Upper lobe of left lung (tissue), 6 donors: ENCODE measurements at regions not wholly inside any gene's neighbourhood (a gene's known extent, or its start where the extent isn't known, plus 50 kb on each side); places are given as distances from the start of the nearest gene placed in this dataset.

Source experiments
- ATAC-seq, 2 donors: fragments of 200-7000 bp; cut with Tn5 transposase; one replicate each; pipeline ENCODE4 v1.9.1; 2022; ENCODE audit warnings: mild to moderate bottlenecking in 2 of 2, moderate library complexity in 2 of 2; ENCODE audit not compliant: low FRiP score in 2 of 2
- DNase-seq, 2 donors: peaks; one replicate each; pipeline ENCODE4 v3.0.0-alpha.2; 2019 to 2020
- H3K27ac ChIP-seq, 4 donors: fragments of 200-600 bp; sonication (generic); one replicate each; pipeline ENCODE4 v1.5.1; 2016 to 2019
- H3K27me3 ChIP-seq, 4 donors: fragments of 200-600 bp; sonication (generic); one replicate each; pipeline ENCODE4 v1.5.1; 2017 to 2019
- H3K36me3 ChIP-seq, 4 donors: fragments of 200-600 bp; sonication (generic); one replicate each; pipeline ENCODE4 v1.5.1; 2016 to 2019
- H3K4me1 ChIP-seq, 4 donors: fragments of 200-600 bp; sonication (generic); one replicate each; pipeline ENCODE4 v1.5.1; 2018 to 2019
- H3K4me3 ChIP-seq, 4 donors: fragments of 200-600 bp; sonication (generic); one replicate each; pipeline ENCODE4 v1.5.1; 2017 to 2019; ENCODE audit warnings: mild to moderate bottlenecking in 2 of 4, moderate library complexity in 1 of 4
- H3K9me3 ChIP-seq, 4 donors: fragments of 200-600 bp; sonication (generic); one replicate each; pipeline ENCODE4 v1.5.1; 2018 to 2019
- CTCF ChIP-seq, 6 experiments: fragments of 450-650 bp in 4 of 6; fragments of 200-600 bp in 2 of 6; sonication (generic) in 2 of 6; IDR thresholded peaks; one replicate each; pipeline ENCODE4 v1.5.1; 2016 to 2019; ENCODE audit warnings: antibody characterized with exemption in 6 of 6
- EP300 ChIP-seq, 4 donors: sonication (generic); formaldehyde crosslinking; IDR thresholded peaks; one replicate each; pipeline ENCODE4 v1.5.1; 2017; ENCODE audit warnings: antibody characterized with exemption in 4 of 4, control low read depth in 2 of 4
- POLR2A ChIP-seq, 4 donors: fragments of 450-650 bp; IDR thresholded peaks; one replicate each; pipeline ENCODE4 v1.5.1; 2016 to 2017; ENCODE audit warnings: antibody characterized with exemption in 4 of 4, mild to moderate bottlenecking in 2 of 4
- POLR2AphosphoS5 ChIP-seq, 2 donors: sonication (generic); formaldehyde crosslinking; IDR thresholded peaks; one replicate each; pipeline ENCODE4 v1.5.1; 2017; ENCODE audit warnings: antibody characterized with exemption in 2 of 2
- WGBS, 2 donors: methylation state at CpG; one replicate each; pipeline ENCODE4 v1.1.5; 2017 to 2018; 5-methylcytosine and 5-hydroxymethylcytosine counted together
- donor health status: DM: no; HTN: no; CAD: no; lungs with moderate emphysema.
- donor health status: DM: no; HTN: yes; CAD: no; lungs with severe emphysema.

DNA sequence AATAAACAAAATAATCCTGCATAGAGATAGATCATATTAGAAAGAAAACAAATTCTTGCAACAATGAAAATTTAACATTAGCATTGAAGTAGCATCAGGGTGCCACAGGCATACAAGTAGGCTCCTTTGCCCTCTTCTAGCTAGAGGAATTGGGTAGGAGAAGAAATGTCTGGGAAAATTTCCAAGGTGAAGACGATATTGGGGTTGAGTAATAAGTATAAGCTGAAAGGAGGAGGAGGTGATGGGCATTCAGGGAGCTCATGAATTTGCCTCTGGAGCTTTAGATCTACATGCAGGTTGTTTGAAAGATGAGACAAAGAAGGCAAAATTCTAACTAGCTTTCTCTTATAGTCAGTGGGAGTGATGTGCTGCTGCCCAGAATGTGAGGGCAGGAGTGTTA is 504.9 kb downstream of the CCDC85A start:
- no peak for TF ChIP-seq CTCF (IDR thresholded peaks at IDR 0.05)
- no peak for TF ChIP-seq EP300 (IDR thresholded peaks at IDR 0.05)
- TF ChIP-seq POLR2AphosphoS5 (IDR thresholded peaks at IDR 0.05): no peak
- H3K27me3 ChIP-seq: no peaks in the 10 kb centered on the region
- 49 to 60% methylated on average over 1 of the region's 1 CpG for WGBS, 2 donors

DNA sequence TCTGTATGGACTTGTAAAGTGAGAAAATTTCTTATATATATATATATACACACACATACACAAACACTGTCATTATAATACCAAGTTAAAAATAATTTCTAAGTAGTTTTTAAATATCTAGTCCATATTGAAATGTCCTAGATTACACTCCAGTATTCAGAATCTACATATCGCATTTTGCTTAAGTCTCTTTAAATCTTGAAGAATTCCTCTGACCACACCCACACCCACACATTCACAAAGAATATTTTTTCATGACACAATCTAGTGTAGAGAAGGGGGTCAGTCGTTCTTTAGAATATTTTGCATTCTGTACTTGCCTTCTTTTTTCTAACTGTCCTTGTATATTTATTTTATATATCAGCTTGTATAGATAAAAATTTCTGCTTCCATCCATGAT is 509.7 kb downstream of the CCDC85A start:
- WGBS, 2 donors: 73 to 78% methylated on average over 2 of the region's 2 CpGs
- TF ChIP-seq POLR2A (IDR thresholded peaks at IDR 0.05) (no peak), EP300 (IDR thresholded peaks at IDR 0.05) (no peak), CTCF (IDR thresholded peaks at IDR 0.05) (no peak), POLR2AphosphoS5 (IDR thresholded peaks at IDR 0.05) (no peak)
- no peaks in the 10 kb centered on the region for H3K27me3 ChIP-seq

More for the DNA sequence above, 504.9 kb downstream of the CCDC85A start:
- ATAC-seq: no peak
- no peaks in the 10 kb centered on the region for H3K4me1 ChIP-seq
- no peak overlapping the region for H3K27ac ChIP-seq
- no peaks in the 10 kb centered on the region for H3K9me3 ChIP-seq
- no peak for DNase-seq
- no peaks in the 10 kb centered on the region for H3K36me3 ChIP-seq
- H3K4me3 ChIP-seq: no peak overlapping the region

GRCh38 chr2:56703001-56703400 is 519.2 kb downstream of the CCDC85A start:
- Histone ChIP-seq H3K36me3 (no peaks in the 10 kb centered on the region), H3K9me3 (peaks cover 0 to 7% (median 2%) of the 10 kb centered on the region in 4 donors), H3K27ac (no peak overlapping the region), H3K4me1 (no peaks in the 10 kb centered on the region), H3K4me3 (no peak overlapping the region), H3K27me3 (no peaks in the 10 kb centered on the region)
- TF ChIP-seq POLR2AphosphoS5 (IDR thresholded peaks at IDR 0.05) (no peak), CTCF (IDR thresholded peaks at IDR 0.05) (no peak), POLR2A (IDR thresholded peaks at IDR 0.05) (no peak), EP300 (IDR thresholded peaks at IDR 0.05) (no peak)
- DNase-seq (no peak), ATAC-seq (no peak)
- WGBS, 2 donors: 71 to 75% methylated on average over 2 of the region's 2 CpGs

More for the DNA sequence above, 509.7 kb downstream of the CCDC85A start:
- H3K27ac ChIP-seq: no peak overlapping the region
- ATAC-seq: no peak
- no peaks in the 10 kb centered on the region for H3K4me1 ChIP-seq
- no peak for DNase-seq
- H3K9me3 ChIP-seq: no peaks in the 10 kb centered on the region
- H3K4me3 ChIP-seq: no peak overlapping the region
- no peaks in the 10 kb centered on the region for H3K36me3 ChIP-seq

DNA sequence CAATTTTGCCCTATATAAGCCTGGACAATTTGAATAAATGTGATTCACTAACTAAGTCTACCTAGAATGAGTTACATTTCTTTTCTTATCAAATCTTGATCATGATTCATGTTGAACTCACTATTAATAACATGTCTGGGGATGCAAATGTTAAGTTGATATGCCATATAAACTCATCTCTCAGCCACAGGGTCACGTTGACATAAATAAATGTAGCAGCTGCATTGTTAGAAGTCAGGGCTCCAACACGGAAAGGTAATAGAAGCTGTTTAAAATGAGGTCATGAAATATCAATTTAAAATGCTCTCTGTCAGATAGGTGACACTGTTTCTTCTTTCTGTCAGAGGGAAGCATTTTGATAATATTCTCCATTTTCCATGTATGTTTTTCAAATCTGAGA is 521.9 kb downstream of the CCDC85A start:
- no peaks in the 10 kb centered on the region for H3K9me3 ChIP-seq
- no peaks in the 10 kb centered on the region for H3K36me3 ChIP-seq
- no peak for TF ChIP-seq CTCF (IDR thresholded peaks at IDR 0.05)
- no peak for TF ChIP-seq POLR2A (IDR thresholded peaks at IDR 0.05)
- TF ChIP-seq EP300 (IDR thresholded peaks at IDR 0.05): no peak
- no peak for TF ChIP-seq POLR2AphosphoS5 (IDR thresholded peaks at IDR 0.05)
- WGBS, 2 donors: 62% methylated on average over 2 of the region's 2 CpGs
- no peak overlapping the region for H3K27ac ChIP-seq
- ATAC-seq (no peak), DNase-seq (no peak)
- no peak overlapping the region for H3K4me3 ChIP-seq
- no peaks in the 10 kb centered on the region for H3K27me3 ChIP-seq
- H3K4me1 ChIP-seq: no peaks in the 10 kb centered on the region

DNA sequence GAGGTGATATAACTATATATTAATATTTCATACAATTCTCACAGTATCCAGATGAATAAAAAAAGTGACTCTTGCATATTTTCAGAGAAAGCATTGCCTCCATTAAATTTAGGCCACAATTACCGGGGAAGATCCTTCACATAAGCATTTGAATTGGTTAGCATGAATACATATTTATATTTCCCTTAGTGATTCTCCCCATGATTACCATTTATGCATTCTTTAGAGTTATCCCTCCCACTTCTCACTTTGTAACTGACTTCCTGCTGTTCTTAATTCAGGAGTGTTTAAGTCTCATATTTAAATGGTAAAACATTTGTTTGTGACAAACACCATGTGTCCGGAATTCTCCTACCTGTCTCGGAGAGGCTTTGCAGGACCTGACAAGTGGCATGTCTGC is 523.4 kb downstream of the CCDC85A start:
- WGBS, 2 donors: 73 to 84% methylated on average over 3 of the region's 3 CpGs
- H3K27me3 ChIP-seq: no peaks in the 10 kb centered on the region
- no peak overlapping the region for H3K27ac ChIP-seq
- ATAC-seq (no peak), DNase-seq (no peak)
- H3K9me3 ChIP-seq: no peaks in the 10 kb centered on the region
- no peak overlapping the region for H3K4me3 ChIP-seq
- TF ChIP-seq POLR2AphosphoS5 (IDR thresholded peaks at IDR 0.05): no peak
- no peaks in the 10 kb centered on the region for H3K4me1 ChIP-seq
- H3K36me3 ChIP-seq: no peaks in the 10 kb centered on the region
